ENCODE measurements at regions not wholly inside any gene's neighbourhood (a gene's known extent, or its start where the extent isn't known, plus 50 kb on each side); places are given as distances from the start of the nearest gene placed in this dataset.

- no peak overlapping the region for H3K27ac Mint-ChIP-seq
- H3K27ac ChIP-seq (ENCODE audit: low read depth, low read length), result no peak overlapping the region
- no peaks in the 10 kb centered on the region for H3K36me3 Mint-ChIP-seq (ENCODE audit: low read depth)
- TF ChIP-seq CTCF (conservative IDR thresholded peaks at IDR 0.05), result no peak
- no peak overlapping the region for H3K4me3 ChIP-seq (ENCODE audit: low read length)
- DNase-seq, result no peak
- no peaks in the 10 kb centered on the region for H3K4me1 Mint-ChIP-seq
- no peaks in the 10 kb centered on the region for H3K9me3 ChIP-seq (ENCODE audit: control insufficient read depth, low read length)
- H3K36me3 ChIP-seq (ENCODE audit: control insufficient read depth, insufficient read depth, low read length), result no peaks in the 10 kb centered on the region
- no peaks in the 10 kb centered on the region for H3K27me3 ChIP-seq (ENCODE audit: control insufficient read depth, insufficient read depth, low read length, poor library complexity, severe bottlenecking)
- no peak overlapping the region for H3K4me3 Mint-ChIP-seq
- no peaks in the 10 kb centered on the region for H3K27me3 Mint-ChIP-seq (ENCODE audit: insufficient read depth)
- WGBS, 2 experiments (ENCODE audit: insufficient coverage in 1 of 2, insufficient read length in 1 of 2), result 80 to 93% methylated on average over 1 to 2 of the region's 2 CpGs
- peaks cover 9% of the 10 kb centered on the region for H3K9me3 Mint-ChIP-seq
- no peak overlapping the region for H3K9ac ChIP-seq (ENCODE audit: extremely low read depth, low read length, poor library complexity, severe bottlenecking)
- H3K4me1 ChIP-seq (ENCODE audit: control insufficient read depth, insufficient read depth, low read length), result no peaks in the 10 kb centered on the region
Observed at GRCh38 chr5:106648401-106648800, 1022.3 kb downstream of the EFNA5 start.

GRCh38 chr5:106646106-106646505, 1024.6 kb downstream of the EFNA5 start:
- TF ChIP-seq CTCF (conservative IDR thresholded peaks at IDR 0.05), result no peak
- no peaks in the 10 kb centered on the region for H3K4me1 ChIP-seq (ENCODE audit: control insufficient read depth, insufficient read depth, low read length)
- WGBS, 2 experiments (ENCODE audit: insufficient coverage in 1 of 2, insufficient read length in 1 of 2), result no CpG with 5 or more reads among the region's 1 CpG
- H3K9ac ChIP-seq (ENCODE audit: extremely low read depth, low read length, poor library complexity, severe bottlenecking), result no peak overlapping the region
- Mint-ChIP-seq H3K4me1 (no peaks in the 10 kb centered on the region), H3K4me3 (no peak overlapping the region), H3K27ac (no peak overlapping the region), H3K27me3 (ENCODE audit: insufficient read depth) (no peaks in the 10 kb centered on the region), H3K36me3 (ENCODE audit: low read depth) (no peaks in the 10 kb centered on the region), H3K9me3 (no peaks in the 10 kb centered on the region)
- no peak overlapping the region for H3K27ac ChIP-seq (ENCODE audit: low read depth, low read length)
- H3K4me3 ChIP-seq (ENCODE audit: low read length), result no peak overlapping the region
- no peaks in the 10 kb centered on the region for H3K27me3 ChIP-seq (ENCODE audit: control insufficient read depth, insufficient read depth, low read length, poor library complexity, severe bottlenecking)
- no peaks in the 10 kb centered on the region for H3K36me3 ChIP-seq (ENCODE audit: control insufficient read depth, insufficient read depth, low read length)
- DNase-seq, result no peak
- no peaks in the 10 kb centered on the region for H3K9me3 ChIP-seq (ENCODE audit: control insufficient read depth, low read length)

- no peaks in the 10 kb centered on the region for H3K36me3 Mint-ChIP-seq (ENCODE audit: low read depth)
- H3K36me3 ChIP-seq (ENCODE audit: control insufficient read depth, insufficient read depth, low read length), result no peaks in the 10 kb centered on the region
- no peak overlapping the region for H3K4me3 ChIP-seq (ENCODE audit: low read length)
- 86 to 87% methylated on average over 1 of the region's 1 CpG for WGBS, 2 experiments (ENCODE audit: insufficient coverage in 1 of 2, insufficient read length in 1 of 2)
- no peaks in the 10 kb centered on the region for H3K9me3 ChIP-seq (ENCODE audit: control insufficient read depth, low read length)
- no peaks in the 10 kb centered on the region for H3K27me3 Mint-ChIP-seq (ENCODE audit: insufficient read depth)
- no peak for DNase-seq
- H3K27ac ChIP-seq (ENCODE audit: low read depth, low read length), result no peak overlapping the region
- no peaks in the 10 kb centered on the region for H3K9me3 Mint-ChIP-seq
- no peak overlapping the region for H3K9ac ChIP-seq (ENCODE audit: extremely low read depth, low read length, poor library complexity, severe bottlenecking)
- H3K4me3 Mint-ChIP-seq, result no peak overlapping the region
- H3K27ac Mint-ChIP-seq, result no peak overlapping the region
- no peaks in the 10 kb centered on the region for H3K27me3 ChIP-seq (ENCODE audit: control insufficient read depth, insufficient read depth, low read length, poor library complexity, severe bottlenecking)
- no peaks in the 10 kb centered on the region for H3K4me1 Mint-ChIP-seq
- TF ChIP-seq CTCF (conservative IDR thresholded peaks at IDR 0.05), result no peak
- H3K4me1 ChIP-seq (ENCODE audit: control insufficient read depth, insufficient read depth, low read length), result no peaks in the 10 kb centered on the region
Observed at GRCh38 chr5:106640511-106640910, 1030.2 kb downstream of the EFNA5 start.

Data from endodermal cell (in vitro differentiated cells).